Mesenteric fat pad (tissue), 1 donor: ENCODE measurements at regions not wholly inside any gene's neighbourhood (a gene's known extent, or its start where the extent isn't known, plus 50 kb on each side); places are given as distances from the start of the nearest gene placed in this dataset.
"Not testable (repeated sequence)": the region's sequence is repeated elsewhere in the genome, so short reads cannot be mapped to it uniquely, and the experiment has no call there.

Experiments used
- DNase-seq: peaks from one replicate; pipeline ENCODE4 v3.0.0-alpha.2; 2020; ENCODE audit warnings: low spot score
- donor health status: DM: yes; HTN: yes; CAD: no.

DNA sequence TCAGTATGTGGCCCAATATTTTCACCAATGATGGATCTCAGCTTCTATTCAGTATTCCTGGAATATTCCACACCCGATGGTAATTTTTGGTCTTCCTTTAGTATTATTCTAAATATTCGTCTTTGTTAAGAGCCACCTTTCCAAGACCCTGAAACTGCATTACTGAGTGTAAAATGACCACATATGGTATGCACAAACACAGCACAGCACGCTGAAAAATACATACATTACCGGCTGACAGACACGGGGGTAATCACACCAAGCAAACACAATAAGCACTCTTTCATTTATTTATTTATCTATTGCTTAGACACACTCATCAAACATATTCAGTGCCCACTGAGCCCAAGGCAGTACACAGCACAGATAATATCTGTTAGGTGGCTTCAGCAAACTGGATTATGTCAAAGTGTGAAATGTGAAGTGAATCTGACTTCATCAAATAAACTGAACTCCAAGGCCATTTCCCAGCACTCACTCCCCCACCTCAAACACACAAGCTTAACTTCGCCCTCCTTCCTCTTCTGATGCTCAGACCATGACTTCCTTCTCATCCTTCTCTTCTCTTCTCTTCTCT, 1637.8 kb upstream of the C9orf72 start:
- DNase-seq: no peak

DNA sequence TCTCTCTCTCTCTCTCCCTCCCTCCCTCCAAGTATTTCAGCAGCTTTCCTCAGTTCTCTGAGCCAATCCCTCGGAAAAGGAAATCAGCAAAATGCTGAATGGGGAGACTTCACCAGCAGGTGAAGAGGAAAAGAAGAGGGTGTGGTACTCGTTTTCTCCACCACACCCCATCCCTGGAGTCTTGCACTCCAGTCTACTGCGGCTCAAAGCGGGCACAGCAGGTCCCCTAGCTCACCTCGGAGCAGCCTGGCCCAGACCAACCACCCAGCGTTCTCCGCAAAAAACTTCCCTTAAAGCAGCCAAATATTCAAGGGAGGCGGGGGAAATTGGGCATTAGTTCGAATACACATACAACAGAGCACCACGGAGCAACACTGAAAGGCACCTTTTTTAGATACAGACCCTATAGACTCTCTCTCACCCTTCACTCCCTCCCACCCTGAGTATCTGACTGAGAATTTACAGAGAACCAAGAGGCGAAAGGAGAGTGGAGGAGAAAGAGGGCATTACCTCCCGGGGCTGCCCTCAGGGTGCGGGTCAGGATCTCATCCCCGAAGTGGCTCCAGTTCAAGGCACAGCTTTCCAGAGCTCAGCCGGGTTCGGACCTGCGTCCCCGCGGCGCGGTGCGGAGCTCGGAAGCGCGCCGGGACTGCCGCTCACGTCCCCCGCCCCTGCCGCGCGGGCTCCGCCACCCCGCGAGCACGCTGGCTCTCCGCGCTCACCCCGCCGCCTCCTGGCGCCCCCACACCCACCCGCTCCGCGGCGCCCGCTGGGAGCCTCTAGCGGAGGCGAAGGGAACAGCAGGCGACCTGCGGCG, 1638.5 kb upstream of the C9orf72 start:
- DNase-seq: no peak

DNA sequence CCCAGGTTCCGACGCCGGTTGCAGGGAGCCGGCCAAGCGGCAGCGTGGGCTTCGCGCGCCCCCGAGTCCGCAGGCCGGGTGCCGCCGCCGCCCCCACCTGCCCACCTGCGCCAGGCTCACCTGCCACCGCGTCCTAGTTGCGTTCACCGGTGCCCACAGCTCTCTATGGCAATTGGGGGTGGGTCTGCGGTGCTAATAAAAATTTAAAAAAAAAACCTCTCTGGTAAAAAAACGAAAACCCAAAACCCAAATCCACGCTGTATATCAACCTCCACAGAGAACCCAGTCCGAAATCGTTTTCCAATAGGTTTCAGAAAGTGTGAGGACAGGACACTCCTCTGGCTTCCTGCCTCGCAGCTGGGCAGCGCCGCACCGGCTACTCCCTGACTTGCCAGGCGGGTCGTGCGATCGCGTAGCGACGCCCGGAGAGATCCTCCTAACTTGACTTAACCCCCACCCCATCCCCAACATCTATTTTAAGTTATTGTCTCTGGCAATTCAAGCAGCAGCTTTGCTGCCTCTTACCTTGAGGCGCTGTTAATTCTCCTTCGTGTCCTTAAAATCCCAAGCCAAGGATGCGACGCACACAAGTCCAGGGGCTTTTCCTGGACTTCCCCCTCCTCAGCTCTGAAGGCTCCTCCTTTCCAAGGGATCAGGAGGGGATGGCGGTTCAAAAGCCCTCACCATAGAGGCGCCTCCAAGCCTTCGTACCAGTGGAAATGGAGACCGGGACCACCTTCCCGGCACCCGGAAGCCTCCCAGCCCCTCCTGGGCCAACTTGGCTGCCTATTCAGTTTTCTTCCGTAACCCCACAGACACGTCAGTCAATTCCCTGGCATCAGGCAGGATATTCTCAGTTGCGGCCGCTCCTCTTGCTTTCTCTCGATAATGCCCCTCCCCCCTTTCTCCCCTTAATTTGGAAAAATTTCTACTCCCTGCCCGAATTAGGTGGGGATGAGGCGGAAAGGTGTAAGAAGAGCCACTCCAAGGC, 1639.4 kb upstream of the C9orf72 start:
- no peak for DNase-seq

DNA sequence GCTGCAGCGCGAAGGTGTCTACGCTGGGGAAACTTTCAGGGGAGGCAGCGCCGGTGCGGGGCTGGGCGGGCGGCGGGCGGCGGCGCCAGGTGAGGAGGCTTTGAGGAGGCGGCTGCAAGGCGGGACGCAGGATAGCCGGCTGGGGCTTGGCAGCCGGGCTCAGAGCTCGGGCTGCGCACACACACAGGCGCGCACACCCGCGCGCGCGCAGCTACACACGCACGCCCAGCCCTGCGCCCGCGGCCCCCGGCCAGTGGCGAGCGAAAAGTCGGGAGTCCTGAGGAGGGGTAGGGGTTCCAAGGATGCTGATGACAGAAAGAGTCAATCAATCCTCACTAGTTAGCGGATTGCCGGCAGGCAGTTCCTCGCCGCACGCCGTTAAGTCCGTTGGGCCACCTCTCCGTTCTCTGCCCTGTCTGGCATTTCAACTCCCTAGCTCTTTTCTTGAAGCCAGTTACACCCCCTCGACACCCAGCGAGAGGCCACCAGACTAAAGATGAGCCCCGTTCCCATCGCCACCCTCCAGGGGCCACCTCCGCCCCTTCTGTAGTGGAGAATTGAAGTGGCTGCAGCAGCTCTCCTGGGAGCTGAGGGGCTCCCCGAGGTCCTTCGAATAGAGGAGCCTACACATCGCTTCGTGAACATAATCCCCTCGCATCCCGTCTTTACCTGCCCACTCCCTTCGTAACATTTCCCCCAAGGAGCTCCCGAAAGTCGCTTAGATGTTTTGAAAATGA, 1640.3 kb upstream of the C9orf72 start, which contains the start of gene LINGO2:
Gene LINGO2 (minus strand): TSS at position 185 of the 737 bp plus-strand sequence.
- DNase-seq: no peak

DNA sequence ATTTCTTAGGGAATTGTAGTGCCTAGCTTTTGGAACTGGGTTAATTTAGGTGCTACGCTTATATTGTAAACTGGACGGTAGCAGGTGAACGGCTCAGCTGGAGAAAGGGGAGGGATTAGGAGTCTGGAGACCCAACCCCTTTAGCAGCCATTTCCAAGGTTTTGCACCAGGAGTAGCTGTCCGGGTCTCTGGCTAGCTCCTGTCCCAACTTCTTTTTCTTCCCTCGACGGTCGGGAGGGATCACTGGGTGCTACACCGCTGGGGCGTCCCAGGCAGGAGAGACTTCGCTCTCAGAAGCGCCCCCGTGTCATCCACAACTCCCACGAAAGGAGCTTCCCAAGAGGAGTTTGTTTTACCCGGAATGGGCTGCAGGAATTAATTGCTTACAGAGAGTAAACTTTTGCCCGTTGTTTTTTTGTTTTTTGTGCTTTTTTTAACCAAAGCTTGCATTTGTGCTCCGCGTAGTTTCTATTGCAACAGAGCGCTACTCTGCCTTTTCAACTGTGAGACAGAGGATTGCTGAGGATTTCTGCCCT, 1640.9 kb upstream of the C9orf72 start:
- DNase-seq: no peak

DNA sequence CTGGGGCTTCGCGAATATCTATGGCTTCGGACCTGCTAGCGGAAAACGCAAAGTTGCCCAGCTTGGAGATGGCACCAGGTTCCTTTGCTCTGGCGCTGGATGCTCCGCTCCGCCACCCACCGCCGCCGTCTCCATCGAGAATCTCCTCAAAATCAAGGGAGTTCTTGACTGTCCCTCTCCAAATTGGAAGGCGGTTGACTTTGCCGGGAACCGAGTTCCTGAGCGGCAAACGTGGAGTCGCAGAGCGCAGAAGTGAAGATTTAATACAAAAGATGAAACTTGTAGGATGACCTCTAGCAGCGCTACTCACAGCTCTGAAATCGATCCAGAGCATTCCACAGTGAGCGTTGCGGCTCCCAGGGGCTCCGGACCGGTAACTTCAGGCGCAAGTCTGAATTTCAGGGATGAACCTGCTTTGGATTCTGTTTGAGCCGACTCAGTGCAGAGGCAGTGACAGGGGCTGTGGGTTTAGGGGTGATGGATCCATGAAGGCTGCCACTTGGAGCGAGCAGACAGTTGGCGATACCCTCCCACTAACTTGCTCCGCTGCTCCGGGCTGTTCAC, 1641.5 kb upstream of the C9orf72 start:
- DNase-seq: no peak

DNA sequence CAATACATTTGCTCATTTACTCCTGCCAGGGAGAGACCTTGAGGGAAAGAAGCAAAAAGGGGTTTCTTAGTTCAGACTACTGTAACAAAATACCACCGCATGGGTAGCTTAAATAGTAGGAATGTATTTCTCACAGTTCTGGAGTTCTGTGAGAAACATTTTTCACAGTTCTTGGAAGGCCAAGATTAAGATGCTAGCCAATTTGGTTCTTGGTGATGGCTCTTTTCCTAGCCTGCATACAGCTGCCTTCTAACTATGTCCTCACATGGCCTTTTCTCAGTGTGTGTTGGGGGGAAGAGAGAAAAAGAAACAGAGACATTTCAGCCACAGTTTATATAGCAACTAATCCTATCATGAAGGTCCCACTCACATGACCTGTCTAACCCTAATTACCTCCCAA, 1644.7 kb upstream of the C9orf72 start:
- DNase-seq: no peak

DNA sequence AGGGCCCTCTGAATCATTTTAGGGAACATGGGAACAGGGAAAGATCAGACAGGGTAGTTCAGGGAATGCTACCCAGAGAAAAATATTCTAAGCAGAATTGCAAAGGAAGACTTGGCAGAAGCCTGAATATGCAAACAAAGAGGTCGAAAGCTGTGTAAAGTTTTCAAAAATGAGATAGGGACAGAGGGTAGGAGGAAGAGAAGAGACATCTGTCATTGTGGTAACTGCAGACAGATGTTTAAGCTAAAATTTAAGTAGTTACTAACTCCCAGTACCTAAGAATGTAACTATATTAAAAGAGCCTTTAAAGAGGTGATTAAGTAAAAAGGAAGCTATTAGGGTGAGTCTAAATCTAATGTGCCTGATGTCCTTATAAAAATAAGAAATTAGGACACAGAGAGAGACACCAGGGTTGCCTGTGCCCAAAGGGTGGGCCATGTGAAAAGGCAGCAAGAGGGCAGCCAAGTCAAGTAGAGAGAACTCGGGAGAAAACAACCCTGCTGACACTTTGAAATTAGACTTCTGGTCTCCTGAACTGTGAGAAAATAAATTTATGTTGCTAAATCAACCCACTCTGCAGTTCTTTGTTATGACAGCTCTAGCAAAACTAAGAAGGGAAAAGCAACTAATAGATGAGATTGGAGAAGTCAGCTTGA, 1647.4 kb upstream of the C9orf72 start:
- DNase-seq: no peak

DNA sequence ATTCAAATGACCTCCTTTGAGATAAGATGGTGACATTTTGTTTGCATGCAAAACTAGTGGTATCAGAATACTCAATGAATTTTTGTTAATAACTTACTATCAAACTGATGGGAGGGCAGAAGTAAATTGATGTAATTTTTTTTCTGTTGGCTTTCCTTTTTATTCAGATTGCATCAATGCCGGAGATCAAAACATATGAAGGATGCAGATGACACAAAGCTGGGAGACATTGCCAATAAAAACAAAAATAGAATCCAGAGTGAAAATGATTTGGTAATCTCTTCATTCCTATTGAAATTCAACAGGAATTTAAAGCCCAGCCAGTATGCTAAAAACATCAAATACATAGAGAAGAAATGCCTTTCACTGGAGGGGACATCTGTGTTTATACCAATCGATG, 1655.3 kb upstream of the C9orf72 start:
- DNase-seq: no peak

DNA sequence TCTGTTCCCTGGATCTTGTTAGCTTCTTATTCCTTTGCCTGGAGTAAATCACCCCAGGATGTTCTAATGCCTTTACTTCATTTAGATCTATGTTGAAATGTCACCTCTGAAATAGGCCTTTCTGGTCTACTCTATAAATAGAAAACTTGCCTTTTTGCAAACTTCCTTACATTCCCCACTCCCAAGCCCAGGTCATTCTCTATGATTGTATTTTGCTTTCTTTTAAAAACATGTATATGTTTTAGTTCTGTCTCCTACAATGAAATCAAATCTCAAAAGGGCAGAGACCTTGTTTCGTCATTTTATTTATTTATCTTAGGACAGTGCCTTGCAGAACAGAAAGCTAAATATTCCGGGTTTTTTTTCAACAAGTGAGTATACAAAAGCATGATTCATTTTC, 1657.7 kb upstream of the C9orf72 start:
- DNase-seq: no peak

DNA sequence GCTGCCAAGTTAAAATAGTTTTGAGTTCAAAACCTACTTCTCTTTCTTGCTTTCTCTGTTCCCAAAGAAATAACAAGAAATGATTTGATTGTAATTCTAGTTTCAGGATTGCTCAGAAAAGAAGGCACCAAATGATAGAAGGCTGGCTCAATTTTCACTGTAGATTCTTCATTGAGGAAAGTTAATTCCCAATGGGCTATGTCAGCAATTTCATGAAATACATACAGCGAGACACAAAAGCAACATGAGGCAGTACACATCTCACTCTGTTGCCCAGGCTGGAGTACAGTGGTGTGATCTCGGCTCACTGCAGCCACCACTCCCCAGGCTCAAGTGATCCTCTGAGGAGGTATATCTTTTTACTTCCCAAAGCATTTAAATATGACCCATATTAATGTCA, 1659.9 kb upstream of the C9orf72 start:
- DNase-seq: no peak

DNA sequence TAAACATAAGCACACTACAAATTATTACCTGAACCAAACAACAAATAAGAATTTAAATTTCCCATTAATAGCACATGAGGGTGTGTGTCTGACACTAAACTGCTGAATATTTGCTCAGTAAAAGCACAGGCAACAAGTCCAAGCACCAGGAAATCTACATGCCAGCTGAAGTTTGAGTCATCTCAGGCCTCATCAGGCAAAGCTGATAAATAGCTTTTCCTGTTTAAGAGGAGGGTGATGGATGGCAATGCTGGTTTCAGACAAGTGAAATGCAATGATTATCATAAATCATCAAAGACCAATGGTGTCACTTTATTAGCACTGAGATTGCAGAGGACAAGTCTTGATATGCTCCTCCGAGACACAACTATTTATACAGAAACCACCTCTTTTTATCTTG, 1668.0 kb upstream of the C9orf72 start:
- DNase-seq: no peak

DNA sequence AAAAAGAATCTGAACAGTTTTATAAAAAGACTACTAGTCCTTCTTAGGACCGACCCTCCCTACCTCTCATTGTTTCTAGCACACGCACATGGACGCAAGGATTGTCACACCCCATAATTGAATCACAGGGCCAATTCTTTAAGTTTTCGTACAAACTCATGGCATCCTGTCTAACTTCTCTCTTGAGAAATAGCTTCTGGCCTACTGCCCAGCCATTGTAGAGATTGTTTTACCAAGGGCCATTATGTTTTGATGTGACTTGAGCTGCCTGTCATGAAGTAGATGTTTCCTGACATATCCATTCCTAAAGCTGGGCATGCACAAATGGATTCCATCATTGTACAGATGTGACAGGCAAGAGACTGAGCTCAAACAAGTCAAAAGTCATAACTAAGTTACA, 1672.1 kb upstream of the C9orf72 start:
- no peak for DNase-seq

DNA sequence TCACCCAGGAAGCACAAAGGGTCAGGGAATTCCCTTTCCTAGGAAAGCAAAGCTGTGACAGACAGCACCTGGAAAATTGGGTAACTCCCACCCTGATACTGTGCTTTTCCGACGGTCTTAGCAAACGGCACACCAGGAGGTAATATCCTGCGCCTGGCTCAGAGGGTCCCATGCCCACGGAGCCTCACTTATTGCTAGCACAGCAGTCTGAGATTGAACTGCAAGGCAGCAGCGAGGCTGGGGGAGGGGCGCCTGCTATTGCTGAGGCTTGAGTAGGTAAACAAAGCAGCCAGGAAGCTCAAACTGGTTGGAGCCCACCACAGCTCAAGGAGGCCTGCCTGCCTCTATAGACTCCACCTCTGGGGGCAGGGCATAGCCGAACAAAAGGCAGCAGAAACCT, 1697.1 kb upstream of the C9orf72 start:
- DNase-seq: not testable (repeated sequence)

DNA sequence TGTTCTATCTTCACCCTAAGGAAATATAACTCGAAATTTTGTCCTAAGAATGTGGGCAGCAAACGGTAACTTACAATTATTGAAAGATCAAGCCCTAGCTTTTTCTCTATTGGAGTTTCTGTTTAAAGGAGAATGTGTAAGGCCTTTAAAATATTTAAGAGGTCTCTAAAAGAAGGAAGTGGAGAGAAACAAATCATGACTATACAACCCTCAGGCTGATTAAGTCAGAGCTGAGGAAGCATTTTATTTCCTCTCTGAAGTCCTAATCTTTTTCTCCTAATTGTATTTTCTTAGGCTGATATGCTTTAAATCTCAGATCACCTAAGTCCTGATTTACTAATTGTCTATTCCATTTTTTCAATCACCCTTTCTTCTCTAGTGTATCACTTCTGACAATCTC, 1708.8 kb upstream of the C9orf72 start:
- no peak for DNase-seq

DNA sequence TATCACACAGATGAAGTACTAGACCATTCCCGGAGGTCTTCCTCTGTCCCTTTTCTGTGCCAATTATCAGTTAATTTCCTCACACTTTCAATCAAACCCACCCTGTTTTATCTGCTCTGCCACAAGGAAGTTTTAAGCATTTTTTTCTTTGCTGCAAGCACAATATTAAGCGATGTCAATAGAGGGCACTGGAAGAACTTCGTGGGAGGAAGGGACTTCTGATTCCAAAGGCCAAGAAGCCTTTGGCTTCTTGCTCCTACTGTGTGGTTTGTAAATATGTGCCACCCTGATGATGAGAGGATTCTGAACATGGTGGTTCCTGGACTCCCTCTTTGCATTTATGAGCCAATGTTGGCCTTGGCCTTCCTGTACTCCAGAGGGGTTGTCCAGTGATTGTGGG, 1712.5 kb upstream of the C9orf72 start:
- no peak for DNase-seq

DNA sequence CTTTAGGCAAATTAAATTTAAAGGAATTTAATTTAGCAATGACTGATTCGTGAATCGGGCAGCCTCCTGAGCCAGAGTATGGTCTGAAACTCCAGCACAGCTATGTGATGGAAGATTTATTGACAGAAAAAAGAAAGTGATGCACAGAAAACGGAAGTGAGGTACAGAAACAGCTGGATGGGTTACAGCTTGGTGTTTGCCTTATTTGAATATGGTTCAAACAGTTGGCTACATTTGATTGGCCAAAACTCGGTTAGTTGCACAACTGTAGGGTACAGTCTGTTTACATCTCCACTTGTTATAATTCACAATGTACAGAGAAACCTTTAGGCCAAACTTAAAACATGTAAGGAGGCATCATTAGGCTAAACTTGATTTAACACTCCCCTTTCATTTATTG, 1716.1 kb upstream of the C9orf72 start:
- no peak for DNase-seq

DNA sequence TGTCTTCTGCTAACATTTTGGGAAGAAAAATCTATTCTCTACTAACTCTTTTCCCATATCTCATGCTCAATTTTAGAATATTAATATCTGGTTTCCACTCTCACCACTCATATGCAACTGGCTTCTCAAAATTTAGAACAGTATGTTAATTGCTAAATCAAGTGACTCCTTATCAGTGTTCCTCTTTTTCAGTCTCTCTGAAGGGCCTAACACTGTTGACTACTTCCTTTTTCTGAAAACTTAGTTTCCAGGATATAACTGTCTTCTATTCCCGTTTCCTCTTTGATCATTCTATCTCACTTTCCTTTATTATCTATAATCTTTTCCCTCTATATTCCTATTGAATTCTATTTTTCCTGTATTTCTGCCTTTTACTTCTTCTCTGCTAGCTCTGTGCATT, 1717.2 kb upstream of the C9orf72 start:
- DNase-seq: no peak

DNA sequence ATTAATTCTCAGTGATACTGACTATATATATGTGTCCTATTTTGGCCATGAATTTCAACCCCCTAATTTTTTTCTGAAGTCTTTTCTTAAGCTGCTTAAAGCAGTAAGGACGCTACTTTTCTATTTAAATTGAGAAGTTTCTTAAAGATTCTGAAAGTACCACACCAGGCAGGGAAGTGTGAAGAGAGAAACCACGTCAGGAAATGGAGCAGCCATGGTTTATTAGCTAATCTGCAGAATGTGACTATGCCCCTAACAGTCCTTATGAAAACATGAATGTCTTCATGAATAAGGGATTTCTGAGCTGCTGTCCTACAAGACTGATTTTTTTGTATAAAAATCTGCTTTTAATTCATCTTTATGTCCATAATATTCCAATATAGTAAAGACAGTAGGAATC, 1724.3 kb upstream of the C9orf72 start:
- DNase-seq: no peak

DNA sequence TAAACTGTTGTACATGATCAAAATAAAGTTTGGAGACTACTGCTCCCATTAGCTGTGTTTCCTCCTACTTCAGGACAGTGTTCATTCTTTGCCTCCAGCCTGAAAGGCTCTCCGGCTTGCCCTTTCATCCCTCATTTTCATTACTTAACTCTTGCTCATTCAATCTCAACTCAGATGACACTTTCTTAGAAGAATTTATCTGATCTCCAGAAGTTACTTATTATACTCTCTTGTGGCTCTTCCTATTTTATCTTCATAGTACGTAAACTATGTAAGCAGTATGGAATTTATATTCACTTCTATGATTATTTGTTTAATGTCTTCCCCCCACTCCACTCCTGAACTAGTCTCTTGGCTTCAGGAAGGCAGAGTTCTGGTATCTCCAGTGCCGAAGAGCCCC, 1737.9 kb upstream of the C9orf72 start:
- no peak for DNase-seq
